ENCODE measurements at regions not wholly inside any gene's neighbourhood (a gene's known extent, or its start where the extent isn't known, plus 50 kb on each side); places are given as distances from the start of the nearest gene placed in this dataset.

DNA sequence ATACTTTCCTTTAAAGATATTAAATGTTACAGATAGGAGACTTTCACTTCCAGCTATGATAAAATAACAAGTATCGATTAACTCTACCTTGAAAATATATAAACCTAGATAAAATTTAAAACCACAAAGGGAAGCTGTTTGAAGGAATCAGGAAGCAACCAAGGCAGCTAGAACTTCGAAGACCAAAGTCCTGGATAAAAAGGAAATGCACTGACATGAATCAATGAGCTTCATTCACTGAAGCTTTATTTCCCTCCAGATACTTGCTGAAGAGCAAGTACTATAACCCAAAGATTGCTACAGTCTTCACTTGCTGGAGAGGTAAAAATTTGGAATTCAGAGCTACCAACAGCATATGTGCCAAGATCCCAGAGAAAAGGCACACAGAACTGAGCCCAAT, 144.1 kb downstream of the PIK3R1 start (continued):
- TF ChIP-seq, protein P1, sequence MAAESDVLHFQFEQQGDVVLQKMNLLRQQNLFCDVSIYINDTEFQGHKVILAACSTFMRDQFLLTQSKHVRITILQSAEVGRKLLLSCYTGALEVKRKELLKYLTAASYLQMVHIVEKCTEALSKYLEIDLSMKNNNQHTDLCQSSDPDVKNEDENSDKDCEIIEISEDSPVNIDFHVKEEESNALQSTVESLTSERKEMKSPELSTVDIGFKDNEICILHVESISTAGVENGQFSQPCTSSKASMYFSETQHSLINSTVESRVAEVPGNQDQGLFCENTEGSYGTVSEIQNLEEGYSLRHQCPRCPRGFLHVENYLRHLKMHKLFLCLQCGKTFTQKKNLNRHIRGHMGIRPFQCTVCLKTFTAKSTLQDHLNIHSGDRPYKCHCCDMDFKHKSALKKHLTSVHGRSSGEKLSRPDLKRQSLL (tag by site-specific recombination; IDR thresholded peaks at IDR 0.05), result no peak
- TF ChIP-seq ZNF792 (tag by site-specific recombination; IDR thresholded peaks at IDR 0.05), result no peak

DNA sequence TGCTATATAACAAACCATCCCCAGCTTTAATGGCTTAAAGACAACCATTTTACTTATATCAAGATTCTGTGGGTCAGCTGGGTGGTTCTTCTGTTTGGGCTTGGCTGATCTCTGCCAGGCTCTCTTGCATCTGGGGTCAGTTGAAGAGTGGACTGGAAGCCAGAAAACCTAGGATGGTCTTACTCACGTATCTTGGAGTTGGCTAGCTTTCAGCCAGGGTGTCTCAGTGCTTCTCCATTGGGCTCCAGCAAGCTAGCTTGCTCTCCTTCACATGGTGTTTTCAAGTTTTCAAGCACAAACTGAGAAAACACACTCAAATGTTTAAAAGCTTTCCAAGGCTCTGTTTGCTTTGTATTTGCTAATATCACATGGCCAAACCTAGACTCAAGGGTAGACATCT, 146.8 kb downstream of the PIK3R1 start:
- Histone ChIP-seq H3K4me3 (ENCODE audit: low read depth, low read length) (no peak overlapping the region), H3K4me1 (ENCODE audit: control insufficient read depth, insufficient read depth, low read length) (no peaks in the 10 kb centered on the region), H3K36me3 (ENCODE audit: control insufficient read depth in 2 of 2, insufficient read depth in 1 of 2, low read length in 2 of 2) (no peaks in the 10 kb centered on the region), H3K27ac (ENCODE audit: extremely low read depth, low read depth, low read length) (no peak overlapping the region), H3K9me3 (ENCODE audit: control insufficient read depth, insufficient read depth, low read depth, low read length) (no peaks in the 10 kb centered on the region)
- CTCF ChIA-PET, result interaction anchor here (0.5 kb wide), 1 partner anchor 72 kb away, joined by 3 read pairs; no protein-coding TSS in a partner anchor
- POLR2A ChIA-PET, result no interaction called here
- TF ChIP-seq ZNF350 (tag by site-specific recombination; IDR thresholded peaks at IDR 0.05) (no peak), ZNF585B (tag by site-specific recombination; IDR thresholded peaks at IDR 0.05) (no peak), ZSCAN30 (tag by site-specific recombination; IDR thresholded peaks at IDR 0.05) (no peak), ZNF311 (tag by site-specific recombination; IDR thresholded peaks at IDR 0.05; ENCODE audit: borderline replicate concordance) (no peak), ZNF654 (tag by site-specific recombination; IDR thresholded peaks at IDR 0.05; ENCODE audit: low read depth) (no peak), SP7 (tag by site-specific recombination; IDR thresholded peaks at IDR 0.05) (no peak), ZBTB17 (tag by site-specific recombination; IDR thresholded peaks at IDR 0.05) (no peak), ZNF416 (tag by site-specific recombination; IDR thresholded peaks at IDR 0.05) (no peak), ZNF518A (tag by site-specific recombination; conservative IDR thresholded peaks at IDR 0.05; ENCODE audit: low read depth) (no peak), ZNF704 (tag by site-specific recombination; IDR thresholded peaks at IDR 0.05) (no peak), ZNF639 (tag by site-specific recombination; IDR thresholded peaks at IDR 0.05) (no peak), ZBTB11 (tag by site-specific recombination; conservative IDR thresholded peaks at IDR 0.05; ENCODE audit: low read depth) (no peak), ZNF426 (tag by site-specific recombination; IDR thresholded peaks at IDR 0.05) (no peak), ZNF211 (tag by site-specific recombination; IDR thresholded peaks at IDR 0.05; ENCODE audit: low read depth) (no peak), ZNF175 (tag by site-specific recombination; IDR thresholded peaks at IDR 0.05) (no peak), ZFHX2 (tag by site-specific recombination; conservative IDR thresholded peaks at IDR 0.05) (no peak), ZNF701 (tag by site-specific recombination; IDR thresholded peaks at IDR 0.05) (no peak)
- TF ChIP-seq, protein P2, sequence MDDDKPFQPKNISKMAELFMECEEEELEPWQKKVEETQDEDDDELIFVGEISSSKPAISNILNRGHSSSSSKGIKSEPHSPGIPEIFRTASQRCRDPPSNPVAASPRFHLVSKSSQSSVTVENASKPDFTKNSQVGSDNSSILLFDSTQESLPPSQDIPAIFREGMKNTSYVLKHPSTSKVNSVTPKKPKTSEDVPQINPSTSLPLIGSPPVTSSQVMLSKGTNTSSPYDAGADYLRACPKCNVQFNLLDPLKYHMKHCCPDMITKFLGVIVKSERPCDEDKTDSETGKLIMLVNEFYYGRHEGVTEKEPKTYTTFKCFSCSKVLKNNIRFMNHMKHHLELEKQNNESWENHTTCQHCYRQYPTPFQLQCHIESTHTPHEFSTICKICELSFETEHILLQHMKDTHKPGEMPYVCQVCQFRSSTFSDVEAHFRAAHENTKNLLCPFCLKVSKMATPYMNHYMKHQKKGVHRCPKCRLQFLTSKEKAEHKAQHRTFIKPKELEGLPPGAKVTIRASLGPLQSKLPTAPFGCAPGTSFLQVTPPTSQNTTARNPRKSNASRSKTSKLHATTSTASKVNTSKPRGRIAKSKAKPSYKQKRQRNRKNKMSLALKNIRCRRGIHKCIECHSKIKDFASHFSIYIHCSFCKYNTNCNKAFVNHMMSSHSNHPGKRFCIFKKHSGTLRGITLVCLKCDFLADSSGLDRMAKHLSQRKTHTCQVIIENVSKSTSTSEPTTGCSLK (tag by site-specific recombination; IDR thresholded peaks at IDR 0.05), result no peak
- TF ChIP-seq, protein P3, sequence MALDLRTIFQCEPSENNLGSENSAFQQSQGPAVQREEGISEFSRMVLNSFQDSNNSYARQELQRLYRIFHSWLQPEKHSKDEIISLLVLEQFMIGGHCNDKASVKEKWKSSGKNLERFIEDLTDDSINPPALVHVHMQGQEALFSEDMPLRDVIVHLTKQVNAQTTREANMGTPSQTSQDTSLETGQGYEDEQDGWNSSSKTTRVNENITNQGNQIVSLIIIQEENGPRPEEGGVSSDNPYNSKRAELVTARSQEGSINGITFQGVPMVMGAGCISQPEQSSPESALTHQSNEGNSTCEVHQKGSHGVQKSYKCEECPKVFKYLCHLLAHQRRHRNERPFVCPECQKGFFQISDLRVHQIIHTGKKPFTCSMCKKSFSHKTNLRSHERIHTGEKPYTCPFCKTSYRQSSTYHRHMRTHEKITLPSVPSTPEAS (tag by site-specific recombination; IDR thresholded peaks at IDR 0.05), result no peak
